GM12873 (cell line): ENCODE measurements at regions not wholly inside any gene's neighbourhood (a gene's known extent, or its start where the extent isn't known, plus 50 kb on each side); places are given as distances from the start of the nearest gene placed in this dataset.

Source experiments
- CTCF ChIP-seq: IDR thresholded peaks from 2 replicates; pipeline ENCODE4 v1.5.1; 2012; ENCODE audit warnings: low read depth, mild to moderate bottlenecking, moderate library complexity, low read length, control low read depth; ENCODE audit not compliant: insufficient read depth; ENCODE audit errors: missing control alignments

GRCh38 chr7:17095931-17096330, 202.5 kb upstream of the AHR start:
- TF ChIP-seq CTCF = no peak

- TF ChIP-seq CTCF = no peak
Observed at GRCh38 chr7:17097668-17098297, 200.7 kb upstream of the AHR start.

GRCh38 chr7:17098515-17098914, 199.9 kb upstream of the AHR start:
- TF ChIP-seq CTCF = no peak

- no peak for TF ChIP-seq CTCF
Observed at GRCh38 chr7:17099083-17099973, 199.1 kb upstream of the AHR start.

- TF ChIP-seq CTCF = no peak
Observed at GRCh38 chr7:17101207-17101696, 197.2 kb upstream of the AHR start.

- TF ChIP-seq CTCF = no peak
Observed at GRCh38 chr7:17103170-17103569, 195.3 kb upstream of the AHR start.

- no peak for TF ChIP-seq CTCF
Observed at GRCh38 chr7:17103984-17104383, 194.5 kb upstream of the AHR start.
